GM12873 (cell line): ENCODE measurements at regions not wholly inside any gene's neighbourhood (a gene's known extent, or its start where the extent isn't known, plus 50 kb on each side); places are given as distances from the start of the nearest gene placed in this dataset.

Experiments used
- CTCF ChIP-seq: IDR thresholded peaks from 2 replicates; pipeline ENCODE4 v1.5.1; 2012; ENCODE audit warnings: low read depth, mild to moderate bottlenecking, moderate library complexity, low read length, control low read depth; ENCODE audit not compliant: insufficient read depth; ENCODE audit errors: missing control alignments

- no peak for TF ChIP-seq CTCF
These were observed 94.1 kb upstream of the TMEM26 start for GRCh38 chr10:61547297-61547696.

- no peak for TF ChIP-seq CTCF
These were observed 92.0 kb upstream of the TMEM26 start for GRCh38 chr10:61545170-61545569.

GRCh38 chr10:61543831-61544230 lies 90.7 kb upstream of the TMEM26 start:
- TF ChIP-seq CTCF, result no peak

- no peak for TF ChIP-seq CTCF
These were observed 89.4 kb upstream of the TMEM26 start for GRCh38 chr10:61542596-61542995.

GRCh38 chr10:61541960-61542359 lies 88.8 kb upstream of the TMEM26 start:
- TF ChIP-seq CTCF, result no peak

GRCh38 chr10:61539876-61540275 lies 86.7 kb upstream of the TMEM26 start:
- no peak for TF ChIP-seq CTCF

- TF ChIP-seq CTCF, result no peak
These were observed 76.0 kb upstream of the TMEM26 start for GRCh38 chr10:61529208-61529607.
